Esophagus muscularis mucosa (tissue), 4 donors: ENCODE measurements at regions not wholly inside any gene's neighbourhood (a gene's known extent, or its start where the extent isn't known, plus 50 kb on each side); places are given as distances from the start of the nearest gene placed in this dataset.

Source experiments
- DNase-seq: peaks from one replicate; pipeline ENCODE4 v3.0.0-alpha.2; 2017; ENCODE audit errors: extremely low spot score
- H3K27ac ChIP-seq, 4 donors: fragments of 200-600 bp; sonication (generic); replicated peaks in 1 of 4; 1 replicate in 3 of 4; 2 replicates in 1 of 4; pipeline ENCODE4 v1.5.1; 2016 to 2019; ENCODE audit warnings: mild to moderate bottlenecking in 1 of 4
- H3K27me3 ChIP-seq, 4 donors: fragments of 200-600 bp; sonication (generic); one replicate each; pipeline versions ENCODE4 v1.5.1 to v1.6.0; 2016 to 2019
- H3K36me3 ChIP-seq, 4 donors: fragments of 200-600 bp; sonication (generic); one replicate each; pipeline ENCODE4 v1.5.1; 2016 to 2019
- H3K4me1 ChIP-seq, 4 donors: fragments of 200-600 bp; sonication (generic); one replicate each; pipeline ENCODE4 v1.5.1; 2016 to 2019
- H3K4me3 ChIP-seq, 4 donors: fragments of 200-600 bp; sonication (generic); 1 replicate in 2 of 4; 2 replicates in 2 of 4; pipeline ENCODE4 v1.5.1; 2016 to 2019; ENCODE audit warnings: mild to moderate bottlenecking in 4 of 4, moderate library complexity in 1 of 4
- H3K9me3 ChIP-seq, 4 donors: fragments of 200-600 bp; sonication (generic); 1 replicate in 3 of 4; 2 replicates in 1 of 4; pipeline ENCODE4 v1.5.1; 2016 to 2019
- EP300 ChIP-seq: sonication (generic); formaldehyde crosslinking; IDR thresholded peaks from one replicate; pipeline ENCODE4 v1.6.1; 2017; ENCODE audit warnings: antibody characterized with exemption
- POLR2A ChIP-seq: fragments of 450-650 bp; IDR thresholded peaks from one replicate; pipeline ENCODE4 v1.6.1; 2017; ENCODE audit warnings: antibody characterized with exemption, moderate library complexity, mild to moderate bottlenecking, low read depth
- POLR2AphosphoS5 ChIP-seq, 2 donors: sonication (generic); formaldehyde crosslinking; IDR thresholded peaks; one replicate each; pipeline ENCODE4 v1.6.1; 2017; ENCODE audit warnings: antibody characterized with exemption in 2 of 2
- WGBS: methylation state at CpG from one replicate; pipeline ENCODE4 v1.1.5; 2018; 5-methylcytosine and 5-hydroxymethylcytosine counted together
- intact Hi-C: fragments of 100-400 bp; cut with DNase I; formaldehyde crosslinking; loops from one replicate; pipeline ENCODE4 v1.15.1; 2023
- TF ChIP-seq, protein P1 (sequence below), 3 experiments: fragments of 200-600 bp in 2 of 3; fragments of 450-650 bp in 1 of 3; sonication (generic) in 2 of 3; IDR thresholded peaks; one replicate each; pipeline ENCODE4 v1.5.1; 2017 to 2019; ENCODE audit warnings: antibody characterized with exemption in 3 of 3, mild to moderate bottlenecking in 2 of 3, moderate library complexity in 1 of 3

DNA sequence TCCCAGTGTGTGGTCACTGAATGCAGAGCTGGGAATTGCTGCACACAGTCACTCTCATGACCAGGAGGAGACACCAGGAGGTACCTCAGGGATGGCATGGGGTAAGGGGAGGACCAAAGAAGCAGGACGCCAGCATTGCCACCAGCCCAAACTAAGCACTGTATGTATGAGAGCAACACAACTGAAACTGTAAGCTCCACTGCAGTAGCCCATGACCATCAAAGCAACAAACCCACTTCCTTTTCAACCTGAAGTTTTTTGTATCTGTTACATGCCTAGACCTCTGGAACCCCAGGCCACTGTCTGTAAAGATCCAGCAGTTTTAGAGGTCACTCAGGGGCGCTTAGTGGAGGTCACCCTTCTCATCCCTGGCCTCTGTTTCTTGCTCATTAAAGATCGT, 164.3 kb downstream of the SETD4 start:
- Histone ChIP-seq H3K4me1 (no peaks in the 10 kb centered on the region), H3K36me3 (no peaks in the 10 kb centered on the region), H3K27ac (no peak overlapping the region), H3K4me3 (no peak overlapping the region), H3K27me3 (peaks cover 0 to 14% (median 0%) of the 10 kb centered on the region in 4 donors), H3K9me3 (no peaks in the 10 kb centered on the region)
- TF ChIP-seq EP300: no peak
- TF ChIP-seq, protein P1, sequence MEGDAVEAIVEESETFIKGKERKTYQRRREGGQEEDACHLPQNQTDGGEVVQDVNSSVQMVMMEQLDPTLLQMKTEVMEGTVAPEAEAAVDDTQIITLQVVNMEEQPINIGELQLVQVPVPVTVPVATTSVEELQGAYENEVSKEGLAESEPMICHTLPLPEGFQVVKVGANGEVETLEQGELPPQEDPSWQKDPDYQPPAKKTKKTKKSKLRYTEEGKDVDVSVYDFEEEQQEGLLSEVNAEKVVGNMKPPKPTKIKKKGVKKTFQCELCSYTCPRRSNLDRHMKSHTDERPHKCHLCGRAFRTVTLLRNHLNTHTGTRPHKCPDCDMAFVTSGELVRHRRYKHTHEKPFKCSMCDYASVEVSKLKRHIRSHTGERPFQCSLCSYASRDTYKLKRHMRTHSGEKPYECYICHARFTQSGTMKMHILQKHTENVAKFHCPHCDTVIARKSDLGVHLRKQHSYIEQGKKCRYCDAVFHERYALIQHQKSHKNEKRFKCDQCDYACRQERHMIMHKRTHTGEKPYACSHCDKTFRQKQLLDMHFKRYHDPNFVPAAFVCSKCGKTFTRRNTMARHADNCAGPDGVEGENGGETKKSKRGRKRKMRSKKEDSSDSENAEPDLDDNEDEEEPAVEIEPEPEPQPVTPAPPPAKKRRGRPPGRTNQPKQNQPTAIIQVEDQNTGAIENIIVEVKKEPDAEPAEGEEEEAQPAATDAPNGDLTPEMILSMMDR (IDR thresholded peaks at IDR 0.05): no peak
- TF ChIP-seq POLR2A: no peak
- no peak for TF ChIP-seq POLR2AphosphoS5 (IDR thresholded peaks at IDR 0.05)
- intact Hi-C loops: no loop called here
- no peak for DNase-seq
- WGBS: 93% methylated on average over 2 of the region's 3 CpGs

DNA sequence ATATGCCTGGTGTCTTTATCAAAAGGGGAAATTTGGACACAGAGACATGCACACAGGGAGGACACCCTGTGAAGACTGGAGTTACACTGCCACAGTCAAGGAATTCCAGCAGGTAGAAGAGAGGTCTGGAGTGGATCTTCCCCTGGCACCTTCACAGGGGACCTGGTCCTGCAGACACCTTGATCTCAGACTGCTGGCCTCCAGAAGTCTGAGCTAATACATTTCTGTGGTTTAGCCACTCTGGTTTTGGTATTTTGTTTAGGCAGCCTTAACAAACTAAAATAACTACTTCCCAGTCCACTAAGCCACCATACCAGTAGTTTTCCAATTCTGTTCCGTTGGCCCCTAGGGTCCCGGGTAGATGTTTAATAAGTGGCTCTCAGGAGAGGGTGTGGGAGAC, 164.7 kb downstream of the SETD4 start:
- intact Hi-C loops: no loop called here
- no peaks in the 10 kb centered on the region for H3K4me1 ChIP-seq
- peaks cover 0 to 14% (median 0%) of the 10 kb centered on the region in 4 donors for H3K27me3 ChIP-seq
- 86% methylated on average over 2 of the region's 2 CpGs for WGBS
- no peak overlapping the region for H3K4me3 ChIP-seq
- no peak overlapping the region for H3K27ac ChIP-seq
- no peaks in the 10 kb centered on the region for H3K9me3 ChIP-seq
- no peaks in the 10 kb centered on the region for H3K36me3 ChIP-seq
- TF ChIP-seq EP300 (no peak), POLR2AphosphoS5 (IDR thresholded peaks at IDR 0.05) (no peak), POLR2A (no peak)
- TF ChIP-seq, protein P1 (IDR thresholded peaks at IDR 0.05): no peak
- no peak for DNase-seq

DNA sequence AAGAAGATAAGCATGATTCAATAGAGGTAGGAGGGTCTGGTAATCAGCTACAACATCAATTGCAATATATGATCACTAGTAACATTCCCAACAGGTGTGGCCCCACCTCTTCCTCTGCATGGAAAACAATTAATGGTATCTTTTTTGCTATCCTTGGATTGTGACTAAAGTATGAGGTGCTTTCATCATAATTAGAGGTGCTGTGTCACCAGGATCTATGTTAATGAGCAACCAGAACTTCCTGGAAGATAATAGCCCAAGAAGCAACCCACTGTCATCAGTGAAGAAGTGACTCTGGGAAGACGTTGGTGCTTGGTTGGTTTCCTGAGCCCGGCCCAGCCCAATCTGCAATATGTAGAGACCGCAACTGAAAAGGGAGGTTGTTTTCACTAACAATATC, 167.2 kb downstream of the SETD4 start:
- Histone ChIP-seq H3K9me3 (no peaks in the 10 kb centered on the region), H3K4me3 (no peak overlapping the region), H3K36me3 (no peaks in the 10 kb centered on the region), H3K27me3 (peaks cover 0 to 14% (median 0%) of the 10 kb centered on the region in 4 donors), H3K27ac (no peak overlapping the region), H3K4me1 (no peaks in the 10 kb centered on the region)
- TF ChIP-seq POLR2A (no peak), POLR2AphosphoS5 (IDR thresholded peaks at IDR 0.05) (no peak), EP300 (no peak)
- TF ChIP-seq, protein P1 (IDR thresholded peaks at IDR 0.05): no peak
- WGBS: 87% methylated on average over 3 of the region's 3 CpGs
- intact Hi-C loops: no loop called here
- DNase-seq: no peak

DNA sequence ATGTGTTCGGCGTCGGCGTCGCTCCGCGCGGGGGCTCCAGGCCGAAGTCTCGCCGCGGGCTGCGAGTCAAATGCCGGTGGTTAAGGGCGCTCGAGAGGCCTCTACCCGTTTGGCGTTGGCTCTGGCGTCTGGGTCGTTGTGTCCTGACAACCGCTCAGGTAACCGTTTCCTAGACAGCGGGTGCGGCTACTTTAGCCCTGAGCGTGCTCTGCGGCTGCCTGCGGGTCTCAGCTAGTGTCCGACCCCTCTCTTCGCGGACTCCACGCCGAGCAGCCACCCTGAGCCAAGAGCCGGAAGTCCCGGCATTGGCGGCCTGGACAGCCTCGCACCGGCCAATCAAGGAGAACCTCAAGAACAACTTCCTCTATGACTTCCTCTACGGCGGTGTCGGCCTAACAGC, 173.4 kb downstream of the SETD4 start:
- H3K27ac ChIP-seq: no peak overlapping the region
- TF ChIP-seq, protein P1 (IDR thresholded peaks at IDR 0.05): no peak
- TF ChIP-seq EP300 (no peak), POLR2A (no peak), POLR2AphosphoS5 (IDR thresholded peaks at IDR 0.05) (no peak)
- H3K36me3 ChIP-seq: no peaks in the 10 kb centered on the region
- no peak for DNase-seq
- H3K27me3 ChIP-seq: peaks cover 0 to 11% (median 0%) of the 10 kb centered on the region in 4 donors
- 93% methylated on average over 37 of the region's 40 CpGs for WGBS
- intact Hi-C loops: no loop called here
- no peaks in the 10 kb centered on the region for H3K9me3 ChIP-seq
- H3K4me3 ChIP-seq: no peak overlapping the region
- no peaks in the 10 kb centered on the region for H3K4me1 ChIP-seq

DNA sequence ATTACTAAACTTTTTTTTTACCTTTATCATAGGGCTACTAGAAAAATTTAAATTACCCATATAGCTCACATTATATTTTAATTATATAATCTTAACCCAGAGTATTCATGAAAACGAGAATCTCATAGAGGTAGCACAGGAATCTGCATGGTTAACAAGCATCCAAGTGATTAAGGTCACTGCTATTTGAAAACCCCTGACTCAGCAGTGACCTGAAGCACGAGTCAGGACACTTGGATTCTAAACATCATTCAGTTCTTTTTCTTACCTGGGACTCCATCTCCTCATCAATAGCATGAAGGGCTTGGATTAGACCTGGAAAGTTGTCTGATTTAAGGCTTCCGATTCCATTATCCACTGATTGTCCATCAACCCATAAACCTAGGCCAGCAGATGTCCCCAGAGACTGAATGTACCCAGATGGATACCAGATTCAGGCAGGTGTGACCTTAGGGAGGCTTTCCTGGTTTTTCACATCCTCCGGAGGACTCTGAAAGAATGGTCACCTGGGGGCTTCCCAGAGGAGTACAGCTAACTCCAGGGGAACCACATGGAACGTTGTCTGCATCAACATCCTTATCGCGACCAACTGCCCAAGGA, 174.3 kb downstream of the SETD4 start:
- TF ChIP-seq POLR2A (no peak), POLR2AphosphoS5 (IDR thresholded peaks at IDR 0.05) (no peak), EP300 (no peak)
- TF ChIP-seq, protein P1 (IDR thresholded peaks at IDR 0.05): no peak
- DNase-seq: no peak
- Histone ChIP-seq H3K4me1 (no peaks in the 10 kb centered on the region), H3K9me3 (no peaks in the 10 kb centered on the region), H3K27ac (no peak overlapping the region), H3K36me3 (no peaks in the 10 kb centered on the region), H3K27me3 (peaks cover 0 to 18% (median 0%) of the 10 kb centered on the region in 4 donors), H3K4me3 (no peak overlapping the region)
- 91% methylated on average over 7 of the region's 7 CpGs for WGBS
- intact Hi-C loops: no loop called here
